ENCODE measurements at regions not wholly inside any gene's neighbourhood (a gene's known extent, or its start where the extent isn't known, plus 50 kb on each side); places are given as distances from the start of the nearest gene placed in this dataset.

DNA sequence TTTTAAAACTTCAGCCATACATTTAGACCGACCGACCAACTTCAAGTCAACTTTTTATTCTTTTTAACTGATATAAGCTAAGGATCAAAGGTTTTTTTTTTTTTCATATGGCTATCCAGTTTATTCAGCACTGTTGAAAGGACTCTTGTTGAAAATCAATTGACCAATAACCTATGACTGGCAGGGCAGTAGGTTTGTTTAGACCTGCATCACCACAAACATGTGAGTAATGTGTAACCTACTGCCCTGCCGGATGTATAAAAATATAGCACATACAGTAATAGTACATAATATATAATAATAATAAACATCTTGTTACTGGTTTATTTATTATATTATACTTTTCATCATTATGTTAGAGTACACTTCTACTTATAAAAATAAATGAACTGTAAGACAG lies 434.6 kb upstream of the SEMA3A start:
- H3K4me3 ChIP-seq (ENCODE audit: control insufficient read depth, low read depth, low read length) = no peak overlapping the region
- TF ChIP-seq, protein P1, sequence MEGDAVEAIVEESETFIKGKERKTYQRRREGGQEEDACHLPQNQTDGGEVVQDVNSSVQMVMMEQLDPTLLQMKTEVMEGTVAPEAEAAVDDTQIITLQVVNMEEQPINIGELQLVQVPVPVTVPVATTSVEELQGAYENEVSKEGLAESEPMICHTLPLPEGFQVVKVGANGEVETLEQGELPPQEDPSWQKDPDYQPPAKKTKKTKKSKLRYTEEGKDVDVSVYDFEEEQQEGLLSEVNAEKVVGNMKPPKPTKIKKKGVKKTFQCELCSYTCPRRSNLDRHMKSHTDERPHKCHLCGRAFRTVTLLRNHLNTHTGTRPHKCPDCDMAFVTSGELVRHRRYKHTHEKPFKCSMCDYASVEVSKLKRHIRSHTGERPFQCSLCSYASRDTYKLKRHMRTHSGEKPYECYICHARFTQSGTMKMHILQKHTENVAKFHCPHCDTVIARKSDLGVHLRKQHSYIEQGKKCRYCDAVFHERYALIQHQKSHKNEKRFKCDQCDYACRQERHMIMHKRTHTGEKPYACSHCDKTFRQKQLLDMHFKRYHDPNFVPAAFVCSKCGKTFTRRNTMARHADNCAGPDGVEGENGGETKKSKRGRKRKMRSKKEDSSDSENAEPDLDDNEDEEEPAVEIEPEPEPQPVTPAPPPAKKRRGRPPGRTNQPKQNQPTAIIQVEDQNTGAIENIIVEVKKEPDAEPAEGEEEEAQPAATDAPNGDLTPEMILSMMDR (conservative IDR thresholded peaks at IDR 0.05; ENCODE audit: control insufficient read depth, insufficient read depth, low read depth, low read length) = no peak
- no peak for DNase-seq (ENCODE audit: low read depth)

DNA sequence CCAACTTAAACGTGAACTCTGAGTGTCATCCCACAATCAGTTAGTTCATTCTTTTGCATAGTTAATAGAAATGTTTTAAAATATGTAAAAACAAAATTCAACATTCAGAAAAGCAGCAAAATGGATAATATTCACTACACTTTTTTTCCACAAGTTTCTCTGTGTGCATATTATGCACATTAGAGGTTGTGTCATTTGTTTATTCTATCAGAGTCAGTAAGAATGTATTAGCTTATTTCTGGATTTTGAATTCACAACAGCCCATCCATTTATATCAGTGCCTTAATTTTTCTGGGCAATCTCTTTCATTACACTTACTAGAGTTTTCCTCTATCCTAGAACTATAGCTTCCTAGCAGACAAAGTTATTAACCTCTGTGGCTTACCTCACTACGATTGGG lies 432.7 kb upstream of the SEMA3A start:
- TF ChIP-seq, protein P1 (conservative IDR thresholded peaks at IDR 0.05; ENCODE audit: control insufficient read depth, insufficient read depth, low read depth, low read length) = no peak
- H3K4me3 ChIP-seq (ENCODE audit: control insufficient read depth, low read depth, low read length) = no peak overlapping the region
- DNase-seq (ENCODE audit: low read depth) = no peak

DNA sequence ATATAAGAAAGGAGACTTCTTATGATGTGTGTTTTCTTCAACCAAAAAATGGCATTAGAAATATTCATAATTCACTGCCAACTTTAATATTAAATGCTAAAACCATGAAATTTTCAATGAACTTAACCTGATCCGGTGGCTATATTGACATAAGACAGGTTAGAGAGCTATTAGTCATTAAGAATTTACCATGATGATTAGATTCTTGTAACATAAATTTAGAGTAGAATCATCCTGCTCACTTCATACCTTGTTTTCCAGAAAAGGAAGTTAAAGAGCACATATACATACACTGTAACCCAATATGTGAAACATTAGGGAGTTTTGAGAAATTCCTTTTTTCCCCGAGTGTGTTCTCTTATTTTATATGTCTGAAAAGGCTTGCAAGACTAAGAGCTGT lies 430.3 kb upstream of the SEMA3A start:
- no peak for DNase-seq (ENCODE audit: low read depth)
- TF ChIP-seq, protein P1 (conservative IDR thresholded peaks at IDR 0.05; ENCODE audit: control insufficient read depth, insufficient read depth, low read depth, low read length) = no peak
- H3K4me3 ChIP-seq (ENCODE audit: control insufficient read depth, low read depth, low read length) = no peak overlapping the region

DNA sequence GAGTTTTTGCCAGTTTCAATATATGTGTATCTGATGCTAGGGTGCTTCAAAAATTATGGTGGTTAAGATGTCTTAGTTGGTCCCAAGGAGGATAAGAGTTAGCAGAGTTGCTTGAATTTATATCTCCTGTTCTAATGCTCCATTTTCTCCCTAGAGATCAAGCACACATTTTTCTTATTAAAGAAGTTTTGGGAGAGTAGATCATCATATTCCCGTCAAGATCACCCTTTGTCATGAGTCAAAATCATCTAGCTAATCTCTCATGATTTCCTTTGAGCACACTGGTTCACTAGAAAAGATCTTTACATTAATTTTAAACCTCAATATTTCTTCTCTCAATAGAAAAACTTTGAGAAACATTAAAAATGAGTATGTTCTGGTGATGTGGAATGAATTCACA lies 429.9 kb upstream of the SEMA3A start:
- no peak overlapping the region for H3K4me3 ChIP-seq (ENCODE audit: control insufficient read depth, low read depth, low read length)
- peak; percentile 49 for DNase-seq (ENCODE audit: low read depth)
- TF ChIP-seq, protein P1 (conservative IDR thresholded peaks at IDR 0.05; ENCODE audit: control insufficient read depth, insufficient read depth, low read depth, low read length) = no peak

DNA sequence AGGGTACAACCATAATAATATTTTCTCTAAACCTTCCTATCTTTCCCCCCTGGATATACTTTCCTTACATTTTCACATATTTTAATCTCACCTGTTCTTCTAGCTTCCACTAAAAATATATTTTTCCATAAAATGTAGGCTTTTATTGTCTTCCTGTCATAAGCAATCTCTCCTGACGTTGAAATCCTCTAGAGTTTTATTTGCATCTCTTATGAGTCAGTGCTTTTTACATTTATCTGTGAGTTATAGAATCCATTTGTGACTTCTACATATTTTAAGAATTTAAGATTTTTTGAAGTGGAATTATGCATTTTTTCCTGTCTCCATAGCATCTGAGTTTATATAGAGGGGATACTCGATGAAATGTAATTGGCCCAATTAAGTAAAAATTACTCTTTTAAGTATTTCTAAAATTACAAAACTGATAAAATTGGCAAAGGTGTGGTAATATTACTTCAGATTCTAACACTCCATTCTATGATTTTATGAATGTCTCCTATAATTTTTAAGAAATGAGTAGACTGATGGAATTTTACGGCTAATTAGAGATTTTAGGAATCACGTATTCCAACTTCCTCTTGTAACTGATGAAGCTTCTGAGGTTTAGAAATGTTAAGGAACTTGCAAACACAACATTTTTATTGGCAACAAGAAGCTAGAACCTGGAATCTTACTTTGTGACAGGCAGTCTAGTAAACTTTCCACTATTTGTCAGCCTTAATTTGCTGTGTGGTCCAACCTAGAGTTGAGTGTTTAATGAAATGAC lies 422.9 kb upstream of the SEMA3A start:
- TF ChIP-seq, protein P1 (conservative IDR thresholded peaks at IDR 0.05; ENCODE audit: control insufficient read depth, insufficient read depth, low read depth, low read length) = no peak
- DNase-seq (ENCODE audit: low read depth) = no peak
- no peak overlapping the region for H3K4me3 ChIP-seq (ENCODE audit: control insufficient read depth, low read depth, low read length)

DNA sequence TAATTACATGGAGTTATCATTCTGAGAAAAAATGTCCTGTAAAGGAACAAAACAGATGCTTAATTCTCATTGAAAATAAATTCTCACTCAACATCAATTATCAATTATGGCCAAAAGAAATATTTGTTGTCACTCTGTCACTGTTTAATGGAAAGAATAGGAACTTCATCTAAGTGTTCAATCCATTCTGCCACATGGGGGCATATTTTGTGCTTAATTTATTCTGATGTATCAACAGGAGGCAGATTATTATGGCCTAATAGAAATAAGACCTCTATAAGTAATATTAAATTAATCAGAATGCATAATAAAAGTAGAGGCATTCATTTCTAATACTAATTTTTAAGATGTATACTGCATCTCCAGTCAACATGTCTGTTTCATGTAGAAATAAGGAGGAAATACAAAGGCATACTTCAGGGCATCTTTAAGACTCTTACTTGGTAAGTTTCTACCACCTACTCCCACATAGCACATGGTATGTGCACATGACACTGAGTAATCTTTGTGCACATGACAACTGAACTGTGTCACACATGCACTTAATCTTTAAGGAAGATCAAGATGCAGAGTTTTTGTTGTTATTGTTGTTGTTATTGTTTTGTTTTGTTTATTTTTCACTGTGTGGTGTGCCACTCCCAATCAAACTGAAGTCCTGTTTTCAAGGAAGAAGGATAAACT lies 420.4 kb upstream of the SEMA3A start:
- DNase-seq (ENCODE audit: low read depth) = peak; percentile 41
- no peak overlapping the region for H3K4me3 ChIP-seq (ENCODE audit: control insufficient read depth, low read depth, low read length)
- TF ChIP-seq, protein P1 (conservative IDR thresholded peaks at IDR 0.05; ENCODE audit: control insufficient read depth, insufficient read depth, low read depth, low read length) = peak; percentile 26

Measured in fibroblast of mammary gland (primary cell).